Liver (tissue), 8 donors: ENCODE measurements at regions not wholly inside any gene's neighbourhood (a gene's known extent, or its start where the extent isn't known, plus 50 kb on each side); places are given as distances from the start of the nearest gene placed in this dataset.

ENCODE experiments used
- DNase-seq: peaks from one replicate; pipeline ENCODE4 v3.0.0-alpha.2; 2017; ENCODE audit warnings: low spot score
- H3K27ac ChIP-seq, 2 donors: one replicate each; pipeline ENCODE4 v1.7.0; 2013; ENCODE audit warnings: inconsistent platforms in 2 of 2, low read length in 2 of 2, control low read depth in 1 of 2, low read depth in 1 of 2, mild to moderate bottlenecking in 1 of 2
- H3K27me3 ChIP-seq, 4 donors: one replicate each; pipeline versions ENCODE4 v1.6.1 to v1.7.0; 2013; ENCODE audit warnings: low read length in 3 of 4, inconsistent platforms in 1 of 4, mild to moderate bottlenecking in 1 of 4, moderate library complexity in 1 of 4; ENCODE audit not compliant: control insufficient read depth in 4 of 4, insufficient read depth in 4 of 4
- H3K36me3 ChIP-seq, 4 donors: one replicate each; pipeline versions ENCODE4 v1.6.1 to v1.7.0; 2013; ENCODE audit warnings: low read length in 3 of 4, mild to moderate bottlenecking in 3 of 4, low read depth in 1 of 4, moderate library complexity in 1 of 4; ENCODE audit not compliant: control insufficient read depth in 4 of 4, insufficient read depth in 3 of 4
- H3K4me1 ChIP-seq, 4 donors: one replicate each; pipeline versions ENCODE4 v1.6.1 to v1.7.0; 2013; ENCODE audit warnings: low read length in 3 of 4, mild to moderate bottlenecking in 3 of 4, moderate library complexity in 1 of 4; ENCODE audit not compliant: control insufficient read depth in 4 of 4, insufficient read depth in 4 of 4
- H3K4me3 ChIP-seq, 3 donors: one replicate each; pipeline versions ENCODE4 v1.6.1 to v1.7.0; 2013; ENCODE audit warnings: low read length in 3 of 3, control low read depth in 1 of 3, low read depth in 1 of 3, mild to moderate bottlenecking in 1 of 3
- H3K9ac ChIP-seq, 2 donors: one replicate each; pipeline ENCODE4 v1.7.0; 2013; ENCODE audit warnings: low read length in 2 of 2, mild to moderate bottlenecking in 2 of 2, moderate library complexity in 2 of 2, control low read depth in 1 of 2, low read depth in 1 of 2
- H3K9me3 ChIP-seq, 4 donors: one replicate each; pipeline versions ENCODE4 v1.6.1 to v1.7.0; 2013; ENCODE audit warnings: low read length in 3 of 4; ENCODE audit not compliant: control insufficient read depth in 4 of 4
- ATF3 ChIP-seq: IDR thresholded peaks from 2 replicates; pipeline ENCODE4 v1.6.1; 2016; ENCODE audit warnings: antibody characterized with exemption
- CTCF ChIP-seq: fragments of 150-350 bp; IDR thresholded peaks from 2 replicates; pipeline ENCODE4 v1.5.1; 2017; ENCODE audit warnings: improper control_type of control experiment, low read depth, low read length; ENCODE audit not compliant: missing input control
- EGR1 ChIP-seq, 2 donors: IDR thresholded peaks; 2 replicates each; pipeline ENCODE4 v1.6.1; 2016 to 2018; ENCODE audit warnings: antibody characterized with exemption in 2 of 2, low read depth in 2 of 2
- GABPA ChIP-seq, 2 donors: IDR thresholded peaks in 1 of 2; conservative IDR thresholded peaks in 1 of 2; 2 replicates each; pipeline ENCODE4 v1.6.1; 2016; ENCODE audit warnings: antibody characterized with exemption in 2 of 2, mild to moderate bottlenecking in 1 of 2, moderate library complexity in 1 of 2
- HNF4G ChIP-seq: IDR thresholded peaks from 2 replicates; pipeline ENCODE4 v1.6.1; 2016; ENCODE audit warnings: antibody characterized with exemption
- JUND ChIP-seq, 2 donors: IDR thresholded peaks; 2 replicates each; pipeline ENCODE4 v1.6.1; 2016; ENCODE audit warnings: antibody characterized with exemption in 2 of 2
- MAX ChIP-seq: IDR thresholded peaks from 2 replicates; pipeline ENCODE4 v1.6.1; 2016; ENCODE audit warnings: antibody characterized with exemption
- REST ChIP-seq: IDR thresholded peaks from 2 replicates; pipeline ENCODE4 v1.6.1; 2016; ENCODE audit warnings: antibody characterized with exemption, mild to moderate bottlenecking
- YY1 ChIP-seq: IDR thresholded peaks from 2 replicates; pipeline ENCODE4 v1.6.1; 2016; ENCODE audit warnings: antibody characterized with exemption, mild to moderate bottlenecking
- ZBTB33 ChIP-seq: IDR thresholded peaks from 2 replicates; pipeline ENCODE4 v1.6.1; 2016; ENCODE audit warnings: antibody characterized with exemption
- WGBS: extraction: QIAGEN DNeasy Blood & Tissue Kit; methylation state at CpG from one replicate; pipeline ENCODE4 v1.1.7; 2013; 5-methylcytosine and 5-hydroxymethylcytosine counted together
- donor health status: healthy.
- donor health status: healthy.
- donor health status: healthy.
- donor health status: healthy.
- donor health status: healthy.

- Histone ChIP-seq H3K9ac (no peak overlapping the region), H3K27me3 (no peaks in the 10 kb centered on the region), H3K4me3 (no peak overlapping the region), H3K4me1 (peaks cover 0 to 4% (median 3%) of the 10 kb centered on the region in 4 donors), H3K36me3 (no peaks in the 10 kb centered on the region), H3K27ac (no peak overlapping the region), H3K9me3 (no peaks in the 10 kb centered on the region)
- no peak for DNase-seq
- WGBS, result 91% methylated on average over 15 of the region's 15 CpGs
- TF ChIP-seq REST (no peak), HNF4G (no peak), GABPA (IDR thresholded peaks at IDR 0.05 in 1 of 2, conservative IDR thresholded peaks at IDR 0.05 in 1 of 2) (no peak), CTCF (no peak), JUND (IDR thresholded peaks at IDR 0.05) (no peak), MAX (no peak), YY1 (no peak), ATF3 (no peak), ZBTB33 (no peak), EGR1 (IDR thresholded peaks at IDR 0.05; ENCODE audit: low read depth in 2 of 2) (no peak)
Measured at GRCh38 chr2:15692551-15693377, 101.1 kb downstream of the DDX1 start.

- TF ChIP-seq ATF3, result no peak
- no peaks in the 10 kb centered on the region for H3K9me3 ChIP-seq
- no peak overlapping the region for H3K27ac ChIP-seq
- no peak overlapping the region for H3K4me3 ChIP-seq
- H3K4me1 ChIP-seq, result no peaks in the 10 kb centered on the region
- H3K27me3 ChIP-seq, result no peaks in the 10 kb centered on the region
- no peak for DNase-seq
- H3K36me3 ChIP-seq, result no peaks in the 10 kb centered on the region
- H3K9ac ChIP-seq, result no peak overlapping the region
- WGBS, result 95% methylated on average over 4 of the region's 4 CpGs
Measured at GRCh38 chr2:15693382-15693781, 101.7 kb downstream of the DDX1 start.
